GM19035 (cell line): ENCODE measurements at regions not wholly inside any gene's neighbourhood (a gene's known extent, or its start where the extent isn't known, plus 50 kb on each side); places are given as distances from the start of the nearest gene placed in this dataset.

ENCODE experiments used
- ATAC-seq: cut with Tn5 transposase; IDR thresholded peaks from one replicate; pipeline ENCODE4 v1.9.1; 2021; ENCODE audit not compliant: unreplicated experiment

- no peak for ATAC-seq
Observed at GRCh38 chr14:44788612-44789011, 173.1 kb downstream of the KLHL28 start.

GRCh38 chr14:44785096-44785495 is 176.7 kb downstream of the KLHL28 start:
- no peak for ATAC-seq

GRCh38 chr14:44783901-44784300 is 177.8 kb downstream of the KLHL28 start:
- ATAC-seq: no peak

GRCh38 chr14:44782775-44783238 is 178.9 kb downstream of the KLHL28 start:
- ATAC-seq: no peak

GRCh38 chr14:44780989-44781388 is 180.8 kb downstream of the KLHL28 start:
- ATAC-seq: no peak

GRCh38 chr14:44778604-44779003 is 183.1 kb downstream of the KLHL28 start:
- no peak for ATAC-seq

- no peak for ATAC-seq
Observed at GRCh38 chr14:44777584-44777983, 184.2 kb downstream of the KLHL28 start.

- no peak for ATAC-seq
Observed at GRCh38 chr14:44775248-44775647, 186.5 kb downstream of the KLHL28 start.

- no peak for ATAC-seq
Observed at GRCh38 chr14:44774396-44774795, 187.4 kb downstream of the KLHL28 start.

GRCh38 chr14:44771496-44771895 is 190.3 kb downstream of the KLHL28 start:
- no peak for ATAC-seq

GRCh38 chr14:44770201-44770600 is 191.5 kb downstream of the KLHL28 start:
- no peak for ATAC-seq

- no peak for ATAC-seq
Observed at GRCh38 chr14:44768935-44769334, 192.8 kb downstream of the KLHL28 start.

GRCh38 chr14:44767646-44768173 is 194.0 kb downstream of the KLHL28 start:
- ATAC-seq: no peak

GRCh38 chr14:44766285-44766684 is 195.5 kb downstream of the KLHL28 start:
- no peak for ATAC-seq

GRCh38 chr14:44763356-44763755 is 198.4 kb downstream of the KLHL28 start:
- no peak for ATAC-seq

- no peak for ATAC-seq
Observed at GRCh38 chr14:44759277-44759676, 202.5 kb downstream of the KLHL28 start.

GRCh38 chr14:44756554-44756953 is 205.2 kb downstream of the KLHL28 start:
- ATAC-seq: no peak

GRCh38 chr14:44745371-44745770 is 216.4 kb downstream of the KLHL28 start:
- no peak for ATAC-seq

- no peak for ATAC-seq
Observed at GRCh38 chr14:44742202-44742601, 219.5 kb downstream of the KLHL28 start.

GRCh38 chr14:44741431-44741830 is 220.3 kb downstream of the KLHL28 start:
- ATAC-seq: no peak

- no peak for ATAC-seq
Observed at GRCh38 chr14:44736326-44736725, 225.4 kb downstream of the KLHL28 start.

- ATAC-seq: no peak
Observed at GRCh38 chr14:44732144-44732543, 225.1 kb upstream of the FSCB start.

GRCh38 chr14:44730860-44731259 is 223.8 kb upstream of the FSCB start:
- ATAC-seq: no peak
